Activated CD4-positive, alpha-beta T cell treated with anti-CD3 and anti-CD28 coated beads for 48 hours (primary cell): ENCODE measurements at regions not wholly inside any gene's neighbourhood (a gene's known extent, or its start where the extent isn't known, plus 50 kb on each side); places are given as distances from the start of the nearest gene placed in this dataset.
"Not testable (repeated sequence)": the region's sequence is repeated elsewhere in the genome, so short reads cannot be mapped to it uniquely, and the experiment has no call there.

Source experiments
- DNase-seq: peaks from one replicate; pipeline ENCODE4 v3.0.0-alpha.2; 2020

- no peak for DNase-seq
Observed at GRCh38 chr6:139743664-139744437, 369.4 kb upstream of the CITED2 start.

GRCh38 chr6:139742671-139743070 lies 368.2 kb upstream of the CITED2 start:
- no peak for DNase-seq

- DNase-seq: no peak
Observed at GRCh38 chr6:139738801-139739455, 364.5 kb upstream of the CITED2 start.

DNA sequence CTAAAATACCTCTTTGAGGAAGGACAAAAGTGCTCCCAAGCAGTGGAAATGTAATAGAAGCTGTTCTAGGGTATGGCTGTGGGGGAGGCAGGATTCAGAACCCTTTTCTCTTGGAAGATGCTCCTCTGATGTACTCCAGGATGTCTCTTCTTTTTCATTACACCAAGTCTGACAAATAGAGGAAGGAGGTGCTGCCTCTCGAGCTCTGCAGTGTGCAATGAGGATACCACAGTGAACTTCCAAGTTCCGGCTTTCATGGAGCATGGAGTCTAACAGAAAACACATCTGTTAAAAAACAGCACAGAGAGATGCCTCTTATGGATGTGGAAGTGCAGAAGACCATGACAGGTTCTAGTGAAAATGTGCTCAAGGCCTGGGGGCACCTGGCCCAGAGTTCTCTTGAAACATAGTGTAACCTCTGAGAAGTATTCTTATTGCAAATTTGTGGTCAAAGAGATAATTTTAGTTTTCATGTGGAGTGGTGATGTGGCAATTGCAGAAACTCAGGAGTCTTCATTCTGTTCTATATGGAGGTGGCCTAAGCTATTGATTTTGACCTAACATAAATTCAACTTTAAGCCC lies 362.0 kb upstream of the CITED2 start:
- no peak for DNase-seq

DNA sequence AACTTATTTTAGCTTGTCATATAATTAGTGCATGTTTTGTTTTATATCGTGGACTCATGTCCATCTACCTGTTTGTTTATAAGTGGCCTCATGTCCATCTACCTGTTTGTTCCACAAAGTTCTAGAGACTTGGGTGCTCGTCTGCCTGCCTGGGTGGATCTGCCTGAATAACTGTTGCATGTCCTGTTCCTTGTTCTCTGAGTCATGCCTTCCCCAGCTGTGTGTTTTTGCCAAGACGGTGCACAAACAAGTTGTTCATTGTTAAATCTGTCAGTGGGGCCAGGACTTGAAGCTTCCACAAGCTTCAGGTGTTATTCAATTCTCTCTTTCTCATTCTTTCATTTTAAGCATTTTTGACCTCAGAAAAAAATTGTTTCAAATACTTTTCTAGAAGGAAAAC lies 358.0 kb upstream of the CITED2 start:
- no peak for DNase-seq

GRCh38 chr6:139730340-139730974 lies 356.0 kb upstream of the CITED2 start:
- no peak for DNase-seq

DNA sequence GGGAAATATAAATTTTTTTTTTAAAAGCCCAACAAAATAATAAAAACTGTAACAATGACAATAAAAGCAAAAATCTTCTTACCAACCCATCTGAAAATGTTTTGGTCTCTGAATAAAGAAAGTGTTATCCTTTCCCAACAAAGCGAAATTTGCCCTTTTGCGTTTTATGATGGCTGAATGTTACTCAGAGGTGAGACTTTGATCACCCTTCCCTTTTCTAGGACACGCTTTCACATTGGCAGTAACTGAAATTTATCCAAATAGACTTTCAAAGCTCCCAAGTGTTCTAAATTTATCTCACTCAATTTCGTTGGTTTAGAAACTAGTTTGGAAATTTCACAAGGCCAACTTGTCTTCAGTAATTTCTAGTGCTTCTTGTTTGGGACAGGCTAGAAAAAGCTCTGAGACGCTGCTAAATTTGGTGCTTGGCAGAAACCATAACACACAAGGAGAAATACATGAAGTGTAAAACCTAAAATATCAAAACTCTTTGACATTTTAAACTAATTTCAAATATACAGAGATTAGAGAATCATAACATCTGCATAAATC lies 354.5 kb upstream of the CITED2 start:
- no peak for DNase-seq

GRCh38 chr6:139726272-139726671 lies 351.8 kb upstream of the CITED2 start:
- DNase-seq: not testable (repeated sequence)

DNA sequence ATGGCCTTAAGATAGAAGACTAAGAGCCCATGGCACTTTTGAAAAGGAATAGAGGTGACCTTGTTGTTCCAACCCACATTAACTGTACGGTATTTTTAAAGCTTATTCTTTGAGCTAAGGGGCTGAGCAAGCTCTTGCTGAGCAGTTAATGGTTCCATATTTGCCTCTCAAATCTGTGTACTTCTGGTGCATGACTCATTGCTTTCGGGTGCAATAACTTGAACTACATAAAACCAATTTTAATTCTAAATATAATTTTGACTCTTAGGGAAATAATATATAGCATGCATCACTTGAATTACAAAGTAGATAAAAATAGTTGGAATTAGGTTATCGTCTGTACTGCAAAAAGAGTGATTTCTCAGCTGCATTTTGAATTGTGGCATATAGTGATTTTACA lies 348.1 kb upstream of the CITED2 start:
- no peak for DNase-seq

- DNase-seq: no peak
Observed at GRCh38 chr6:139721954-139722353, 347.5 kb upstream of the CITED2 start.

GRCh38 chr6:139713900-139714506 lies 339.6 kb upstream of the CITED2 start:
- DNase-seq: no peak

DNA sequence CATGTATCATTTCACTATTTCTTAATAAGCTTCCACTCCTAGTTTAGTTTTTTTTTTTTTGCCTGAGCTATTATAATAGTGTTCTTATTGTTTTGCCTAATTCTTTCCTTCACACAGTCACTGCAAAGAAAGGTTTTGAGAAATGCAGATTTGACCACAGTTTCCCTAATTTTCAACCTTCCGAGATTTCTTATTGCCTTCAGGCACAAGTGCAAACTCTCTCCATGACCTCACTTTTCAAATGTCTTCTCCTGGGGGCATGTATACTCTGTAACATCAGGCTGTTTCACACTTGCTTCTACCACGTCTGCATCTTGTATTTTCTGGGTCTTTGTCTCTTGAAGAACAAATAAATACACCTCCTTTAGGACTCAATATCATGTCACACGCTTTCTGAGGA lies 339.0 kb upstream of the CITED2 start:
- DNase-seq: no peak

DNA sequence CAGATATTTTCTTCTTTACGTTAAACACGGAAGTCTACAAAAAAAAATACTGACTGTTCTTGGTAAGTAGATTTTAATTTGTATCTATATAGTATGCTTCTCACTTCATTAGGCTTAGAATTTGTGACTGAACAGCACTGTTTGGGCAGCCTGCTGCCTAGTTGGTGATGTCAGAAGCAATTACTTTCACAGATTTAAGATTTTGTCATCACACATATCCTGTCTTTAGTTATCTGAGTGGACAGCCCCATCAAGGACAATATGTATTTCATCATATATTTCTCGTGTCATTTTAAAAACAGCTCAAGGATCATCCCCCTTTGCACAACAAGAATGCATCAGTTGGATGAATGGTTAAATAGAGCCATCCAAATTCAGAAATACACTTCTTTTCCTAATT lies 338.4 kb upstream of the CITED2 start:
- no peak for DNase-seq

GRCh38 chr6:139711804-139712585 lies 337.5 kb upstream of the CITED2 start:
- no peak for DNase-seq

DNA sequence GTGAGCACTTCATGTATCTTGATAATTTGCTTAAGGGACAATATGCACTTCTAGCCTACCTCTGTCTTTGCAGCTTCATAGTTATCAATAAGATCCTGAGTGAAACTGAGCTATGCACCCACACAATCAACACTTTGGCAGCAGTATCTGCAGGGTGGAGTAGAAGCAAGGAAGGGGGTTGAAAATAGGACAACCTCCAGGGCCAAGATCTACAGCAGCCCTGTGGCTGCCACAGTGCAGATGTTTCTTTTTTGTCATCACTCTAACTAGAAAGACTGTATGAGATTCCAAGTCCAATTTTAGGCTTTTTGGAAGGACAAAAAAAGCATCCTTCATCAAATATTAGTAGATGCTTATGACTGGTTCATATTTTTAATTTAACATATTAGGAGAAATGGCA lies 336.1 kb upstream of the CITED2 start:
- no peak for DNase-seq

- no peak for DNase-seq
Observed at GRCh38 chr6:139708337-139709199, 334.1 kb upstream of the CITED2 start.

- DNase-seq: no peak
Observed at GRCh38 chr6:139706912-139707311, 332.5 kb upstream of the CITED2 start.

GRCh38 chr6:139705284-139705683 lies 330.8 kb upstream of the CITED2 start:
- no peak for DNase-seq

- DNase-seq: no peak
Observed at GRCh38 chr6:139703780-139704179, 329.3 kb upstream of the CITED2 start.

GRCh38 chr6:139702706-139703105 lies 328.3 kb upstream of the CITED2 start:
- DNase-seq: no peak

DNA sequence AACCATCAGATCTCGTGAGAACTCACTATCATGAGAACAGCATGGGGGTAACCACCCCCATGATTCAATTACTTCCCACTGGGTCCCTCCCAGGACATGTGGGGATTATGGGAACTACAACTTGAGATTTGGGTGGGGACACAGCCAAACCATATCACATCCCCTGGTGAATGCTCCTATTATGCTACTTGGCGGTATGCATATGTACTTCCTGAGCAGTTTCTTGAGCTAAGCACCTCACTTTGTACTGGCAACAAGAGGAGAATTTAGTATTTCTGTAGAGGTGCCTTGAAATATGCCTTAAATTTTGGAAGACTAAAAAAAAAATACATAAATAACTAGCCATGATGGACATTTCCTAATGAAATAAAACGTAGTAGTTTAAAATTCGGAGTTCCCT lies 327.2 kb upstream of the CITED2 start:
- DNase-seq: no peak
